CD4-positive, CD25-positive, alpha-beta regulatory T cell (primary cell): ENCODE measurements at regions not wholly inside any gene's neighbourhood (a gene's known extent, or its start where the extent isn't known, plus 50 kb on each side); places are given as distances from the start of the nearest gene placed in this dataset.

Experiments used
- ATAC-seq, 2 donors: fragments of 150-1000 bp; cut with Tn5 transposase; one replicate each; pipeline ENCODE4 v1.10.0; 2021; ENCODE audit warnings: low read depth in 2 of 2, moderate number of reproducible peaks in 2 of 2, moderate library complexity in 1 of 2
- DNase-seq, 3 donors: peaks; one replicate each; pipeline versions ENCODE4 v3.0.0 to v3.0.0-alpha.2; 2012 to 2022; ENCODE audit warnings: mixed read lengths in 1 of 3
- H3K27ac ChIP-seq: one replicate; pipeline ENCODE4 v1.7.0; 2013; ENCODE audit warnings: mild to moderate bottlenecking, low read length; ENCODE audit not compliant: insufficient read depth, poor library complexity, severe bottlenecking
- H3K27me3 ChIP-seq: one replicate; pipeline ENCODE4 v1.7.0; 2013; ENCODE audit warnings: low read length; ENCODE audit not compliant: control insufficient read depth, insufficient read depth
- H3K36me3 ChIP-seq: one replicate; pipeline ENCODE4 v1.7.0; 2013; ENCODE audit warnings: mild to moderate bottlenecking, low read length, moderate library complexity; ENCODE audit not compliant: control insufficient read depth, insufficient read depth
- H3K4me1 ChIP-seq: 2 replicates; pipeline ENCODE4 v1.7.0; 2013; ENCODE audit warnings: mild to moderate bottlenecking, low read length; ENCODE audit not compliant: insufficient read depth, control insufficient read depth, poor library complexity, severe bottlenecking
- H3K4me3 ChIP-seq: one replicate; pipeline ENCODE4 v1.7.0; 2013; ENCODE audit warnings: low read depth, mild to moderate bottlenecking, low read length, moderate library complexity
- H3K9me3 ChIP-seq, 2 experiments: 1 replicate in 1 of 2; 2 replicates in 1 of 2; pipeline ENCODE4 v1.7.0; 2013; ENCODE audit warnings: low read length in 2 of 2, mild to moderate bottlenecking in 1 of 2, moderate library complexity in 1 of 2; ENCODE audit not compliant: control insufficient read depth in 2 of 2
- H3K27ac Mint-ChIP-seq, 3 donors: one replicate each; pipeline ENCODE4 v1.8.0; 2020 to 2022; ENCODE audit warnings: mild to moderate bottlenecking in 3 of 3, mixed read lengths in 3 of 3, moderate library complexity in 2 of 3
- H3K27me3 Mint-ChIP-seq: one replicate; pipeline ENCODE4 v1.8.0; 2022; ENCODE audit warnings: mild to moderate bottlenecking, mixed read lengths
- H3K36me3 Mint-ChIP-seq: one replicate; pipeline ENCODE4 v1.8.0; 2020; ENCODE audit warnings: mixed read lengths
- H3K4me1 Mint-ChIP-seq, 4 donors: one replicate each; pipeline ENCODE4 v1.8.0; 2020 to 2022; ENCODE audit warnings: mixed read lengths in 4 of 4, mild to moderate bottlenecking in 1 of 4
- H3K4me3 Mint-ChIP-seq, 4 donors: one replicate each; pipeline ENCODE4 v1.8.0; 2020 to 2022; ENCODE audit warnings: mild to moderate bottlenecking in 4 of 4, mixed read lengths in 4 of 4, moderate library complexity in 3 of 4
- H3K9me3 Mint-ChIP-seq, 7 donors: one replicate each; pipeline ENCODE4 v1.8.0; 2020 to 2022; ENCODE audit warnings: mixed read lengths in 7 of 7, mild to moderate bottlenecking in 3 of 7, moderate library complexity in 2 of 7

- Histone ChIP-seq H3K4me3 (no peak overlapping the region), H3K27me3 (peaks cover 16% of the 10 kb centered on the region), H3K9me3 (peaks cover 8 to 14% of the 10 kb centered on the region in 2 experiments), H3K27ac (no peak overlapping the region), H3K36me3 (no peaks in the 10 kb centered on the region), H3K4me1 (no peaks in the 10 kb centered on the region)
- no peaks in the 10 kb centered on the region for H3K36me3 Mint-ChIP-seq
- H3K27me3 Mint-ChIP-seq: peaks cover 23% of the 10 kb centered on the region
- H3K4me3 Mint-ChIP-seq: no peak overlapping the region
- DNase-seq (no peak), ATAC-seq (no peak)
- peaks cover 0 to 11% (median 8%) of the 10 kb centered on the region in 7 donors for H3K9me3 Mint-ChIP-seq
- H3K4me1 Mint-ChIP-seq: no peaks in the 10 kb centered on the region
- no peak overlapping the region for H3K27ac Mint-ChIP-seq
These were observed 139.8 kb upstream of the ZEB1 start for GRCh38 chr10:31179091-31179680.

DNA sequence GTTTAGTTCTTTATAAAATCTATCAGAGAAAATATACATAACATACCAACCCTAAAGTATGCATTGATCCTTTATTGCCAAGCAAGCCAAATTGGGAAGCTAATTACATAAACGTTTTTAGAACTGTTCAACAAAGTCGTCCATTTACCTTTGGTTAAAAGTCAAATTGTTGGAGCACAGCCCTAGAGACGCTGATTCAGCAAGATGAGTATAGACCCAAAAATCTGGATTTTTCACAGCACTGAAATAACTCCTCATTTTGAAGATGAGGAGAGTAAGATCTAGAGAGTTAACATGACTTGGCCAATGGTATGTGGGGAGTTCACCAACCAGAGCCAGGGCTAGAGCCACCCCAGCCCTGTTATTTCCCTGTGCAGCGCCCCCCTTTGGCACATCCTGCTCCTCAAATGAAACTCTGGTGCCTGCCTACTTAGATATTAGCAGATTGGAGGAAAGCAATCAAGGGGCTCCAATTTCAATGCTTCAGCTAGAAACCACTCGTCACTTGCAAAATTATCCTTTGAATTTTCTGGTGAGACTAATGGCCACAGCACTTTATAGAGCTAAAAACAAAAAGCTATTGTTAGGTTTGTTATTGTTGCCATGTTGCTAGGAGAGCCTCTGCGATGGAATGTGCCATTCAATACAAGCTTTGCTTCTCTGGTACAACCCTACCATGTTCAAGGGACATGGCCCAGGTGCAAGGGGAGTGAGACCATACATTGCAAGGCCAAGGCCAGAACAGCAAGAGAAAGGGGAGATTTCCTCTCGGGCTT lies 132.6 kb upstream of the ZEB1 start:
- H3K4me3 Mint-ChIP-seq: no peak overlapping the region
- Histone ChIP-seq H3K36me3 (no peaks in the 10 kb centered on the region), H3K9me3 (no peaks in the 10 kb centered on the region), H3K4me1 (no peaks in the 10 kb centered on the region), H3K27me3 (no peaks in the 10 kb centered on the region), H3K4me3 (no peak overlapping the region), H3K27ac (no peak overlapping the region)
- no peaks in the 10 kb centered on the region for H3K36me3 Mint-ChIP-seq
- peaks cover 14% of the 10 kb centered on the region for H3K27me3 Mint-ChIP-seq
- no peak for DNase-seq
- peaks cover 0 to 2% (median 0%) of the 10 kb centered on the region in 7 donors for H3K9me3 Mint-ChIP-seq
- no peak overlapping the region for H3K27ac Mint-ChIP-seq
- ATAC-seq: no peak
- no peaks in the 10 kb centered on the region for H3K4me1 Mint-ChIP-seq

- H3K9me3 Mint-ChIP-seq: peaks cover 0 to 2% (median 0%) of the 10 kb centered on the region in 7 donors
- DNase-seq (no peak), ATAC-seq (no peak)
- peaks cover 11% of the 10 kb centered on the region for H3K27me3 Mint-ChIP-seq
- no peak overlapping the region for H3K4me3 Mint-ChIP-seq
- H3K4me1 Mint-ChIP-seq: peaks cover 0 to 4% (median 0%) of the 10 kb centered on the region in 4 donors
- Histone ChIP-seq H3K4me1 (no peaks in the 10 kb centered on the region), H3K9me3 (no peaks in the 10 kb centered on the region), H3K27ac (no peak overlapping the region), H3K4me3 (no peak overlapping the region), H3K36me3 (no peaks in the 10 kb centered on the region), H3K27me3 (no peaks in the 10 kb centered on the region)
- no peaks in the 10 kb centered on the region for H3K36me3 Mint-ChIP-seq
- no peak overlapping the region for H3K27ac Mint-ChIP-seq
These were observed 131.8 kb upstream of the ZEB1 start for GRCh38 chr10:31187182-31187581.

- Histone ChIP-seq H3K4me3 (no peak overlapping the region), H3K4me1 (no peaks in the 10 kb centered on the region), H3K27ac (no peak overlapping the region), H3K9me3 (no peaks in the 10 kb centered on the region), H3K27me3 (no peaks in the 10 kb centered on the region), H3K36me3 (no peaks in the 10 kb centered on the region)
- Mint-ChIP-seq H3K27ac (no peak overlapping the region), H3K9me3 (peaks cover 0 to 3% (median 0%) of the 10 kb centered on the region in 7 donors), H3K4me1 (peaks cover 0 to 5% (median 0%) of the 10 kb centered on the region in 4 donors), H3K27me3 (peaks cover 6% of the 10 kb centered on the region), H3K4me3 (no peak overlapping the region), H3K36me3 (no peaks in the 10 kb centered on the region)
- DNase-seq: no peak
- ATAC-seq: no peak
These were observed 131.3 kb upstream of the ZEB1 start for GRCh38 chr10:31187607-31188210.

- Mint-ChIP-seq H3K27ac (peak overlapping the region in 1 of 3 donors; percentile 54), H3K4me3 (no peak overlapping the region), H3K27me3 (peaks cover 5% of the 10 kb centered on the region), H3K9me3 (peaks cover 0 to 3% (median 0%) of the 10 kb centered on the region in 7 donors), H3K4me1 (peaks cover 0 to 5% (median 0%) of the 10 kb centered on the region in 4 donors), H3K36me3 (no peaks in the 10 kb centered on the region)
- Histone ChIP-seq H3K4me3 (no peak overlapping the region), H3K9me3 (no peaks in the 10 kb centered on the region), H3K27me3 (no peaks in the 10 kb centered on the region), H3K27ac (no peak overlapping the region), H3K4me1 (no peaks in the 10 kb centered on the region), H3K36me3 (no peaks in the 10 kb centered on the region)
- ATAC-seq (no peak), DNase-seq (no peak)
These were observed 130.1 kb upstream of the ZEB1 start for GRCh38 chr10:31188792-31189406.

GRCh38 chr10:31190488-31190887 lies 128.5 kb upstream of the ZEB1 start:
- H3K27ac ChIP-seq: no peak overlapping the region
- H3K27ac Mint-ChIP-seq: no peak overlapping the region
- H3K9me3 Mint-ChIP-seq: peaks cover 0 to 3% (median 0%) of the 10 kb centered on the region in 7 donors
- H3K4me1 Mint-ChIP-seq: peaks cover 0 to 5% (median 0%) of the 10 kb centered on the region in 4 donors
- H3K27me3 ChIP-seq: no peaks in the 10 kb centered on the region
- H3K36me3 Mint-ChIP-seq: no peaks in the 10 kb centered on the region
- ATAC-seq (no peak), DNase-seq (no peak)
- no peaks in the 10 kb centered on the region for H3K27me3 Mint-ChIP-seq
- no peaks in the 10 kb centered on the region for H3K9me3 ChIP-seq
- no peak overlapping the region for H3K4me3 Mint-ChIP-seq
- H3K36me3 ChIP-seq: no peaks in the 10 kb centered on the region
- no peaks in the 10 kb centered on the region for H3K4me1 ChIP-seq
- H3K4me3 ChIP-seq: no peak overlapping the region

DNA sequence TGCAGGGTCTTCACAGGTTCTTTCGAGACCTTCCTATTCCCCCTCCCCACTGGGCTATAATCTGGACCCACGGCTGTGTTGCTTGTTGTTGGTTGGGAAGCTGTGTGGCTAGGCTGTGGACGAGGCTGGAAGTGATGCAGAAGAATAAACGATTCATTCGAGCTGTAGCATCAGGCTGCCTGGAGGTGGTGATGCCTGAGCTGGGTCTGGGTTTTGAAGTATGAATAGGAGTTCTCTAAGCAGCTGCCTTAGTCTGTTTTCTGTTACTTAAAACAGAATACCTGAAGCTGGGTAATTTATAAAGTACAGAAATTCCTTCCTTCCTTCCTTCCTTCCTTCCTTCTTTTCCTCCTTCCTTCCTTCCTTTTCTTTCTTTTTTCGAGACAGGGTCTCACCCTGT lies 126.5 kb upstream of the ZEB1 start:
- Histone ChIP-seq H3K4me3 (no peak overlapping the region), H3K36me3 (no peaks in the 10 kb centered on the region), H3K27ac (no peak overlapping the region), H3K4me1 (no peaks in the 10 kb centered on the region), H3K9me3 (no peaks in the 10 kb centered on the region), H3K27me3 (no peaks in the 10 kb centered on the region)
- no peak for DNase-seq
- no peak for ATAC-seq
- Mint-ChIP-seq H3K4me1 (peaks cover 0 to 5% (median 0%) of the 10 kb centered on the region in 4 donors), H3K27me3 (no peaks in the 10 kb centered on the region), H3K36me3 (no peaks in the 10 kb centered on the region), H3K27ac (no peak overlapping the region), H3K9me3 (peaks cover 0 to 3% (median 0%) of the 10 kb centered on the region in 7 donors), H3K4me3 (no peak overlapping the region)
